HepG2 (cell line): ENCODE measurements at regions not wholly inside any gene's neighbourhood (a gene's known extent, or its start where the extent isn't known, plus 50 kb on each side); places are given as distances from the start of the nearest gene placed in this dataset.

Experiments
- HOXA9 ChIP-seq: sonication (generic); formaldehyde crosslinking; IDR thresholded peaks from 2 replicates; pipeline ENCODE4 v1.8.1; 2022; ENCODE audit warnings: missing genetic modification reagents, mild to moderate bottlenecking, moderate library complexity, borderline replicate concordance
- MATR3 ChIP-seq: sonication (generic); formaldehyde crosslinking; IDR thresholded peaks from 2 replicates; pipeline ENCODE4 v1.4.0; 2020; ENCODE audit warnings: missing genetic modification reagents
- NFRKB ChIP-seq: fragments of 450-650 bp; IDR thresholded peaks from 2 replicates; pipeline ENCODE4 v1.6.1; 2017
- RBM22 ChIP-seq: fragments of 200-400 bp; formaldehyde crosslinking; optimal IDR thresholded peaks from 2 replicates; pipeline ENCODE3; 2017; ENCODE audit warnings: mild to moderate bottlenecking, low read length, moderate library complexity
- REXO4 ChIP-seq: sonication (generic); formaldehyde crosslinking; IDR thresholded peaks from 2 replicates; pipeline ENCODE4 v1.8.0; 2022; ENCODE audit warnings: missing genetic modification reagents, mild to moderate bottlenecking, borderline replicate concordance
- SAFB2 ChIP-seq: sonication (generic); formaldehyde crosslinking; IDR thresholded peaks from 2 replicates; pipeline ENCODE4 v1.5.1; 2020; ENCODE audit warnings: missing genetic modification reagents, low read depth, mild to moderate bottlenecking, borderline replicate concordance
- SIN3A ChIP-seq: IDR thresholded peaks from 2 replicates; pipeline ENCODE4 v1.6.1; 2011; ENCODE audit warnings: low read depth, mild to moderate bottlenecking, control low read depth, low read length, borderline replicate concordance
- ZMYM4 ChIP-seq: sonication (generic); formaldehyde crosslinking; IDR thresholded peaks from 2 replicates; pipeline ENCODE4 v1.8.1; 2023; ENCODE audit warnings: mild to moderate bottlenecking, missing genetic modification reagents
- ZNF282 ChIP-seq: fragments of 450-650 bp; IDR thresholded peaks from 2 replicates; pipeline ENCODE4 v1.6.1; 2018; ENCODE audit not compliant: partially characterized antibody
- ZNF446 ChIP-seq: sonication (generic); formaldehyde crosslinking; IDR thresholded peaks from 2 replicates; pipeline ENCODE4 v1.5.0; 2020; ENCODE audit warnings: mild to moderate bottlenecking, missing genetic modification reagents
- ZNF75D ChIP-seq: sonication (generic); formaldehyde crosslinking; IDR thresholded peaks from 2 replicates; pipeline ENCODE4 v1.8.1; 2023; ENCODE audit warnings: missing genetic modification reagents, mild to moderate bottlenecking, borderline replicate concordance
- TF ChIP-seq, protein P1 (sequence below): sonication (generic); formaldehyde crosslinking; IDR thresholded peaks from one replicate; pipeline ENCODE4 v1.5.1; 2020; ENCODE audit warnings: mild to moderate bottlenecking, missing genetic modification reagents; ENCODE audit errors: not compliant biosample characterization
- TF ChIP-seq, protein P2 (sequence below): sonication (generic); formaldehyde crosslinking; IDR thresholded peaks from 2 replicates; pipeline ENCODE4 v1.4.0; 2020; ENCODE audit warnings: mild to moderate bottlenecking, missing genetic modification reagents
- TF ChIP-seq, protein P3 (sequence below): sonication (generic); formaldehyde crosslinking; IDR thresholded peaks from 2 replicates; pipeline ENCODE4 v1.4.0; 2020; ENCODE audit warnings: missing genetic modification reagents

GRCh38 chr6:169863710-169864109, 112.3 kb downstream of the ERMARD start (continued):
- TF ChIP-seq, protein P1, sequence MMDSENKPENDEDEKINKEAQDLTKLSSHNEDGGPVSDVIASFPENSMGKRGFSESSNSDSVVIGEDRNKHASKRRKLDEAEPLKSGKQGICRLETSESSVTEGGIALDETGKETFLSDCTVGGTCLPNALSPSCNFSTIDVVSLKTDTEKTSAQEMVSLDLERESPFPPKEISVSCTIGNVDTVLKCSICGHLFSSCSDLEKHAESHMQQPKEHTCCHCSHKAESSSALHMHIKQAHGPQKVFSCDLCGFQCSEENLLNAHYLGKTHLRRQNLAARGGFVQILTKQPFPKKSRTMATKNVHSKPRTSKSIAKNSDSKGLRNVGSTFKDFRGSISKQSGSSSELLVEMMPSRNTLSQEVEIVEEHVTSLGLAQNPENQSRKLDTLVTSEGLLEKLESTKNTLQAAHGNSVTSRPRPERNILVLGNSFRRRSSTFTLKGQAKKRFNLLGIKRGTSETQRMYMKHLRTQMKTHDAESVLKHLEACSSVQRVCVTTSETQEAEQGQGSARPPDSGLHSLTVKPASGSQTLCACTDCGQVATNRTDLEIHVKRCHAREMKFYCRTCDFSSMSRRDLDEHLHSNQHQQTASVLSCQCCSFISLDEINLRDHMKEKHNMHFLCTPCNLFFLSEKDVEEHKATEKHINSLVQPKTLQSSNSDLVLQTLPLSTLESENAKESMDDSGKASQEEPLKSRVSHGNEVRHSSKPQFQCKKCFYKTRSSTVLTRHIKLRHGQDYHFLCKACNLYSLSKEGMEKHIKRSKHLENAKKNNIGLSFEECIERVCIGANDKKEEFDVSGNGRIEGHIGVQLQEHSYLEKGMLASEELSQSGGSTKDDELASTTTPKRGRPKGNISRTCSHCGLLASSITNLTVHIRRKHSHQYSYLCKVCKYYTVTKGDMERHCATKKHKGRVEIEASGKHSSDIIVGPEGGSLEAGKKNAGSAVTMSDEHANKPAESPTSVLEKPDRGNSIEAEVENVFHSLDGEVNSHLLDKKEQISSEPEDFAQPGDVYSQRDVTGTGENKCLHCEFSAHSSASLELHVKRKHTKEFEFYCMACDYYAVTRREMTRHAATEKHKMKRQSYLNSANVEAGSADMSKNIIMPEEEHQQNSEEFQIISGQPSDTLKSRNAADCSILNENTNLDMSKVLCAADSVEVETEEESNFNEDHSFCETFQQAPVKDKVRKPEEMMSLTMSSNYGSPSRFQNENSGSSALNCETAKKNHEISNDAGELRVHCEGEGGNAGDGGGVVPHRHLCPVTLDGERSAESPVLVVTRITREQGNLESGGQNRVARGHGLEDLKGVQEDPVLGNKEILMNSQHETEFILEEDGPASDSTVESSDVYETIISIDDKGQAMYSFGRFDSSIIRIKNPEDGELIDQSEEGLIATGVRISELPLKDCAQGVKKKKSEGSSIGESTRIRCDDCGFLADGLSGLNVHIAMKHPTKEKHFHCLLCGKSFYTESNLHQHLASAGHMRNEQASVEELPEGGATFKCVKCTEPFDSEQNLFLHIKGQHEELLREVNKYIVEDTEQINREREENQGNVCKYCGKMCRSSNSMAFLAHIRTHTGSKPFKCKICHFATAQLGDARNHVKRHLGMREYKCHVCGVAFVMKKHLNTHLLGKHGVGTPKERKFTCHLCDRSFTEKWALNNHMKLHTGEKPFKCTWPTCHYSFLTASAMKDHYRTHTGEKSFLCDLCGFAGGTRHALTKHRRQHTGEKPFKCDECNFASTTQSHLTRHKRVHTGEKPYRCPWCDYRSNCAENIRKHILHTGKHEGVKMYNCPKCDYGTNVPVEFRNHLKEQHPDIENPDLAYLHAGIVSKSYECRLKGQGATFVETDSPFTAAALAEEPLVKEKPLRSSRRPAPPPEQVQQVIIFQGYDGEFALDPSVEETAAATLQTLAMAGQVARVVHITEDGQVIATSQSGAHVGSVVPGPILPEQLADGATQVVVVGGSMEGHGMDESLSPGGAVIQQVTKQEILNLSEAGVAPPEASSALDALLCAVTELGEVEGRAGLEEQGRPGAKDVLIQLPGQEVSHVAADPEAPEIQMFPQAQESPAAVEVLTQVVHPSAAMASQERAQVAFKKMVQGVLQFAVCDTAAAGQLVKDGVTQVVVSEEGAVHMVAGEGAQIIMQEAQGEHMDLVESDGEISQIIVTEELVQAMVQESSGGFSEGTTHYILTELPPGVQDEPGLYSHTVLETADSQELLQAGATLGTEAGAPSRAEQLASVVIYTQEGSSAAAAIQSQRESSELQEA: no peak
- TF ChIP-seq RBM22: no peak
- no peak for TF ChIP-seq REXO4 (CRISPR knock-in tag)
- no peak for TF ChIP-seq SIN3A
- TF ChIP-seq ZMYM4 (CRISPR knock-in tag): no peak
- TF ChIP-seq ZNF75D (CRISPR knock-in tag): no peak
- TF ChIP-seq, protein P2, sequence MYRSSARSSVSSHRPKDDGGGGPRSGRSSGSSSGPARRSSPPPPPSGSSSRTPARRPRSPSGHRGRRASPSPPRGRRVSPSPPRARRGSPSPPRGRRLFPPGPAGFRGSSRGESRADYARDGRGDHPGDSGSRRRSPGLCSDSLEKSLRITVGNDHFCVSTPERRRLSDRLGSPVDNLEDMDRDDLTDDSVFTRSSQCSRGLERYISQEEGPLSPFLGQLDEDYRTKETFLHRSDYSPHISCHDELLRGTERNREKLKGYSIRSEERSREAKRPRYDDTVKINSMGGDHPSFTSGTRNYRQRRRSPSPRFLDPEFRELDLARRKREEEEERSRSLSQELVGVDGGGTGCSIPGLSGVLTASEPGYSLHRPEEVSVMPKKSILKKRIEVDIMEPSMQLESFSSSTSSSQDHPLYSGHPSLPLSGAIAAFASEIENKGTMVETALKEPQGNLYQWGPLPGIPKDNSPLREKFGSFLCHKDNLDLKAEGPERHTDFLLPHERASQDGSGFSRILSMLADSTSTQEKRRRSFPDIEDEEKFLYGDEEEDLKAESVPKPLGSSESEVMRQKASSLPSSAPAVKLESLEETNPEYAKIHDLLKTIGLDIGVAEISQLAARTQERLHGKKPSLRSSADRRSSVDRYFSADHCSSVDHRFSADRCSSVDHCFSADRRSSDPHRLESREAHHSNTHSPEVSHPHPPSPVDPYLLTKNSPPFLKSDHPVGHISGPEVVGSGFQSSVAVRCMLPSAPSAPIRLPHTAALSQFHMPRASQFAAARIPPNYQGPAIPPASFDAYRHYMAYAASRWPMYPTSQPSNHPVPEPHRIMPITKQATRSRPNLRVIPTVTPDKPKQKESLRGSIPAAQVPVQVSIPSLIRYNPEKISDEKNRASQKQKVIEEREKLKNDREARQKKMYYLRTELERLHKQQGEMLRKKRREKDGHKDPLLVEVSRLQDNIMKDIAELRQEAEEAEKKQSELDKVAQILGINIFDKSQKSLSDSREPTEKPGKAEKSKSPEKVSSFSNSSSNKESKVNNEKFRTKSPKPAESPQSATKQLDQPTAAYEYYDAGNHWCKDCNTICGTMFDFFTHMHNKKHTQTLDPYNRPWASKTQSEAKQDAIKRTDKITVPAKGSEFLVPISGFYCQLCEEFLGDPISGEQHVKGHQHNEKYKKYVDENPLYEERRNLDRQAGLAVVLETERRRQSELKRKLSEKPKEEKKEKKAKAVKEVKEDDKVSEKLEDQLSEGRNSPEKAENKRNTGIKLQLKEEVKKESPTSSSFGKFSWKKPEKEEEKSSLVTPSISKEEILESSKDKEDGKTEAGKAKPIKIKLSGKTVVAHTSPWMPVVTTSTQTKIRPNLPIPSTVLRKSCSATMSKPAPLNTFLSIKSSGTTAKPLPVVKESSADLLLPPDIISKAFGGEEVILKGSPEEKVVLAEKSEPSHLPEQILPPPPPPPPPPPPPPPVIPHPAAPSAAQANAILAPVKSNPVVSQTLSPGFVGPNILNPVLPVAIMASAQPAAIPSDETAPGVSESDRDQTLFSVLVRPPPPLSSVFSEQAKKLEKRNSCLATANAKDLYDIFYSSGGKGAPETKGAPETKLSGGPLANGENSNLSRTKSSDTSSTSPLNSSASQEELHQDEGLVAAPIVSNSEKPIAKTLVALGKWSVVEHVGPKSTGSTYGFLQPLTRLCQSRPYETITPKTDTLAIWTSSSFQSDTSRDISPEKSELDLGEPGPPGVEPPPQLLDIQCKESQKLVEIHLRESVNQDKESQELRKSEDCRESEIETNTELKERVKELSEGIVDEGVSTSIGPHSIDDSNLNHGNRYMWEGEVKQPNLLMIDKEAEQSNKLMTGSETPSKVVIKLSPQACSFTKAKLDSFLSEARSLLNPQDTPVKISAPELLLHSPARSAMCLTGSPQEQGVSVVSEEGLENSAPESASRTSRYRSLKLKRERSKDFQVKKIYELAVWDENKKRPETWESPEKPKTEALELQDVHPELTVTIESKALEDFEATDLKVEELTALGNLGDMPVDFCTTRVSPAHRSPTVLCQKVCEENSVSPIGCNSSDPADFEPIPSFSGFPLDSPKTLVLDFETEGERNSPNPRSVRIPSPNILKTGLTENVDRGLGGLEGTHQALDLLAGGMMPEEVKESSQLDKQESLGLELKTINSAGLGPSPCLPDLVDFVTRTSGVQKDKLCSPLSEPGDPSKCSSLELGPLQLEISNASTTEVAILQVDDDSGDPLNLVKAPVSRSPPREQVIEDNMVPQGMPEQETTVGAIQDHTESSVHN: no peak
- no peak for TF ChIP-seq ZNF446 (CRISPR knock-in tag)
- TF ChIP-seq HOXA9: 0 out of 2 replicates have a peak, but pooled peaks have one; percentile 28
- peak; percentile 52; the same call in 1 of the 2 replicates for TF ChIP-seq NFRKB
- TF ChIP-seq, protein P3, sequence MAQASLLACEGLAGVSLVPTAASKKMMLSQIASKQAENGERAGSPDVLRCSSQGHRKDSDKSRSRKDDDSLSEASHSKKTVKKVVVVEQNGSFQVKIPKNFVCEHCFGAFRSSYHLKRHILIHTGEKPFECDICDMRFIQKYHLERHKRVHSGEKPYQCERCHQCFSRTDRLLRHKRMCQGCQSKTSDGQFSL (CRISPR knock-in tag): no peak
- no peak for TF ChIP-seq MATR3 (CRISPR knock-in tag)
- peak; percentile 79 for TF ChIP-seq ZNF282
- no peak for TF ChIP-seq SAFB2 (CRISPR knock-in tag)
